ENCODE measurements at regions not wholly inside any gene's neighbourhood (a gene's known extent, or its start where the extent isn't known, plus 50 kb on each side); places are given as distances from the start of the nearest gene placed in this dataset.

- TF ChIP-seq POLR2A (IDR thresholded peaks at IDR 0.05; ENCODE audit: low read length) (no peak), GATA1 (IDR thresholded peaks at IDR 0.05; ENCODE audit: low read depth, low read length) (no peak)
These were observed 156.3 kb downstream of the ESM1 start for GRCh38 chr5:54829102-54829501.
